Head of caudate nucleus (tissue), 42 donors: ENCODE measurements at regions not wholly inside any gene's neighbourhood (a gene's known extent, or its start where the extent isn't known, plus 50 kb on each side); places are given as distances from the start of the nearest gene placed in this dataset.
"Not testable (repeated sequence)": the region's sequence is repeated elsewhere in the genome, so short reads cannot be mapped to it uniquely, and the experiment has no call there.

Source experiments
- DNase-seq, 42 donors: peaks; one replicate each; pipeline versions ENCODE4 v3.0.0 to v3.0.0-alpha.2; 2020 to 2021; ENCODE audit warnings: mixed read lengths in 7 of 42
- intact Hi-C: fragments of 100-400 bp; cut with DNase I; formaldehyde crosslinking; loops from one replicate; pipeline ENCODE4 v1.15.0; 2022

DNA sequence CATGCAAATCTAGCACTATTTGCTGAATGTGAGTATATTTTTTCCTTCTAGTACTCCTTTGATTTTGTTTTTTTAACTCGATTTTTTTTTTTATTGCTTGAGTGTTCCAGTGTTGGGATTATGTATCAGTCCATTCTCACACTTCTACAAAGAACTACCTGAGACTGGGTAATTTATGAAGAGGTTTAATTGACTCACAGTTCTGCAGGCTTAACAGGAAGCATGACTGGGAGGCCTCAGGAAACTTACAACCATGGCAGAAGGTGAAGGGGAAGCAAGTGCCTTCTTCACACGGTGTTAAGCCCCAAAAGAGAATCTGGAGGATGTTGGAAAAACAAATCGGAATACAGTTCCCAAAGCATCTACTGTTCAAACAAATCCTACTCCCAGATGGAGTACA lies 69.1 kb downstream of the ZNF518B start:
- intact Hi-C loops, DNase-seq: not testable (repeated sequence)

DNA sequence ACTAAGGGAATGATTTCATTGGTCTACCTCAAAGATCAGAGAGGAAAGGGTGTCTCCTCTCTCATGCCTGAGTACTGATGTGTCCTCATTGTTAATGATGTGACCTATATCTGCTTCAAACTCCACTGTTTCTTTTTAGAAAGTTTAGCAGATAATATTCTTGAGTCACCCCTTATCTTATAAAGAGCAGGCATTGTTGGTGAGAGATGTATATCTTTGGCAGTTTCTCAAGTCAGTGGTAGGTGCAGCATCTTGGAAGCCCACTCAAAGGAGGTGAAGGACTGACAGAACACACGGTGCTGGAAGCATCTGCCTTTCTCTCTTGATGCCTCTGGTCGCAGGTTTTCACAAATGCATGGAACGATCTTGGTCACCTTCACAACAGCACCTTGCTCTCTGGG lies 71.2 kb downstream of the ZNF518B start:
- DNase-seq: no peak
- intact Hi-C loops: no loop called here

DNA sequence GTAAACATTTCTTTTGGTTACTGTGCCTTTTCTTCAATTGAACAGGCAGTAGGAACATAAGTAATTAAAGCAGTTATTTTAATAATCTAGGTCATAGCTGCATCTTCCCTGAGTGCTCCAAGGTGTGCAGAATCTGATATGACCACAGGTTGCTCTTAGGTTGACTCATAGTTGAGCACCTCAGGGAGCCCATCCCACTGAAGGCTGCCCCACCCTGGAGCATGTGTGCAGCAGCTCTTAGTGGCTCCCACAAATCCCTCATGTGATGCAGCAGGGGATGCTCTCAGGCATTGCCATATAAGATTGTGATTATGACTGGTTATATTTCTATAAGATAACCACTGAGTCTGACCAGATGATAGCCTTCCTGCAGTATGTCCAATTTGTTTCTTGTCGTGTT lies 72.3 kb downstream of the ZNF518B start:
- intact Hi-C loops: no loop called here
- no peak for DNase-seq

GRCh38 chr4:10383417-10383816 lies 73.8 kb downstream of the ZNF518B start:
- intact Hi-C loops: no loop called here
- no peak for DNase-seq

DNA sequence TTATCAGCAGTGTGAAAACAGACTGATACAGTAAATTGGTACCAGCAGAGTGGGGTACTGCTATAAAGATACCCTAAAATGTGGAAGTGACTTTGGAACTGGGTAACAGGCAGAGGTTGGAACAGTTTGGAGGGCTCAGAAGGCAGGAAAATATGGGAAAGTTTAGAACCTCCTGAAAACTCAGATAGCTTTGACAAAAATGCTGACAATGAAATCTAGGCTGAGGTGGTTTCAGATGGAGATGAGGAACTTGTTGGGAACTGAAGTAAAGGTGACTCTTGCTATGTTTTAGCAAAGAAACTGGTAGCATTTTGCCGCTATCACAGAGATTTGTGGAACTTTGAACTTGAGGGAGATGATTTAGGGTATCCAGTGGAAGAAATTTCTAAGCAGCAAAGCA lies 75.1 kb downstream of the ZNF518B start:
- intact Hi-C loops, DNase-seq: not testable (repeated sequence)

- DNase-seq: no peak
- intact Hi-C loops: no loop called here
These were observed 76.1 kb downstream of the ZNF518B start for GRCh38 chr4:10381146-10381545.

DNA sequence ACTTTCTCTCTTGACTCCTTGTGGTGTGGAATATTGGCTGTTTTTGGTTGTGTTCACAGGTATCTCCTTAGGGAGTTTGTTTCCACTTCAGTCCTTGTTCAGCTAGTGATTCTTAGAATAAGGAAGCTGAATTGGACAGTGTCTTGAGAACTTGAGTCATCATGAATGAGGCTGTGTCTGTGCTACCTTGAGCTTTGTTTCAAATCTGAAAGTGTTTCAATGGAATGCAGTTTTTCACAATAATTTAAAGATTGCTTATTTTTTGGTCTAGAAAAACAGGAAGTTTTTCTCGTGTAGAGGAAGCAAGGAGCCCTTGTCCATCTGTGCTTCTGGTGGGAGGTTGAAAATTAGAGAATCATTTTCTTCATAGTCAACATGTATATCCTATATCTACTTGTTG lies 76.5 kb downstream of the ZNF518B start:
- no peak for DNase-seq
- intact Hi-C loops: no loop called here

DNA sequence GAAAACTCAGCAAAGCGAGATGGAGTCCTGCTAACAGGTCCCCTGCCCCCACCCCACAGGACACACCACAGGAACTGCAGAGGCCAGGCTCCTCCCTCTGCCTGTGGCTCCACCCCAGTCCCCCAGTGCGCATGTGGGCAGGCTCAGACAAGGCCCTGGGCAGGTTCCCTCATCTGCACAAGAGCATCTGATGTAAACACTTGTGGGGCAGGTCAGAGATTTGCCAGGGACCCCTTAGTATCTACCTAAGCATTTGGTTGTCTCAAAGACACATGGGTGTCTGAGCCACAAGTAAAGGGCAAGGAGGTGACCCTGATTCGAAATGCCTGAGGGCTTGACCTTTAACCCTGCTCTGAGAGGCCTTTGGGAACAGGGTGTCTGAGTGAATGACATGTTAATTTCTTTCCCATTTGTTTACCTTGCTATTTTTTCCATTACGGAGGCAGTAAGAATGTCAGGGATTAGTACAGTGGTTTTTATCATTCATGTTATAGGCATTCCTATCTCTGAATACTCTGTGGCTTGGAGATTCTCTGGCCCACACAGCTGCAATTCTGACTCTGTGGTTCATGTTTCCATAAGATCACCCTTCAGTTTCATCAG lies 85.3 kb downstream of the ZNF518B start:
- no peak for DNase-seq
- intact Hi-C loops: no loop called here

- no peak for DNase-seq
These were observed 86.1 kb downstream of the ZNF518B start for GRCh38 chr4:10371121-10371520.

GRCh38 chr4:10369517-10369916 lies 87.7 kb downstream of the ZNF518B start:
- DNase-seq: no peak
- intact Hi-C loops: no loop called here

More at GRCh38 chr4:10371121-10371520, 86.1 kb downstream of the ZNF518B start:
- intact Hi-C loops: no loop called here

DNA sequence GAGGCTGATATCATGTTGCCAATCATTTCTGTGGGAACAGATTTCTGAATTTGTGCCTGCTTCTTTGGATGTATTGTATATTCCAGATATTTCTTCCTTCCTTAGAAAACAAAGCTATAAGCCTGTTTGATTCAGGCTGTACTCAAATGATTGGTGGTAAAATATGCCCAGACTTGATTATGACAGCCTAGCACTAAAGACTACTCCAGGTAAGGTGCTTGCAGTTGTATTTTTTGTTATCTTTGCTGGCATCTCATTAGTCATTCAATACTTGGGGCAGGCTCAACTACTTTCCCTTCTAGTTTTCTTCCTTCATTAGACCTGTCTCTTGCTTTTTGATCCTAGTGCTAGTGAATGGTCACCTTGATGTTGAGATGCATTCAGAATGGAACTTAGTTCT lies 90.6 kb downstream of the ZNF518B start:
- intact Hi-C loops: no loop called here
- DNase-seq: no peak

DNA sequence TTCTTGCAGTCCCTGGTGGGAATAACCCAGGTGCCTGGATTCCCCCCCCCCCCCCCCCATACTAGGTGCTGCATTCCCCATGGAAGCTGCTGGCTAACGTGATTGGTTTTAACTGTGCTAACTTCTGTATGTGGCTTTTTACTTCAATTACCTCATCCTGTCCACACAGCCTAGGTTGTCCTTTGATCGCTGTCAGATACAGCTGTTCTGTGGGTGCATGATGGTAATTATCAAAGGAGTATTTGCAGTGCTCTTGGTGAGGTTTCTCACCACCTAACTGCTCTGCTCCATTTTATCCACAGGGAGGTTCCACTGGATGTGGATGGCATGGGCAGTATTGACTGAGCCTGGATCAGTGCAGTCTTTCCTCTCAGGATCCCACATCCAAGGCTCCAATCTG lies 93.0 kb downstream of the ZNF518B start:
- DNase-seq: no peak
- intact Hi-C loops: no loop called here

GRCh38 chr4:10354746-10355145 lies 102.5 kb downstream of the ZNF518B start:
- no peak for DNase-seq
- intact Hi-C loops: no loop called here

GRCh38 chr4:10354225-10354624 lies 103.0 kb downstream of the ZNF518B start:
- intact Hi-C loops: no loop called here
- DNase-seq: no peak

- intact Hi-C loops: no loop called here
- DNase-seq: no peak
These were observed 104.1 kb downstream of the ZNF518B start for GRCh38 chr4:10353110-10353509.

DNA sequence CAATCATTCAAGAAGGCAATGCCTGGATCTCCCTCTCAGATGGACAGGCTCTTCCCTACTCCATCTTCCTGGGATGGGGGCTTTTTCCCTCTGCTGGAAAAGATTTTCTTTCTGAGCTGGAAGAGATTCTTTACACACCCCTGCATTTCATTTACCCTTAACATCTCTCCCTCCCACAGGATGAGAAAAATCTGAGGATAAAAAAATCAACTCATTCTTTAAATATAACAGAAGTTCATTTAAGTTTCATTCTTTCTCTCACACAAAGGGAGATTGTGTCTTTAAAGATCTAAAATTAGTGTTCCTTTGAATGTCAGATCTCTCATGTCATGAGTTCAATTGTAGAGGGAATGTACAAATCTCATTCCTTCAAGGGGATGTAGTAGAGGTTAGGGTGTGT lies 109.0 kb downstream of the ZNF518B start:
- intact Hi-C loops: no loop called here
- no peak for DNase-seq

DNA sequence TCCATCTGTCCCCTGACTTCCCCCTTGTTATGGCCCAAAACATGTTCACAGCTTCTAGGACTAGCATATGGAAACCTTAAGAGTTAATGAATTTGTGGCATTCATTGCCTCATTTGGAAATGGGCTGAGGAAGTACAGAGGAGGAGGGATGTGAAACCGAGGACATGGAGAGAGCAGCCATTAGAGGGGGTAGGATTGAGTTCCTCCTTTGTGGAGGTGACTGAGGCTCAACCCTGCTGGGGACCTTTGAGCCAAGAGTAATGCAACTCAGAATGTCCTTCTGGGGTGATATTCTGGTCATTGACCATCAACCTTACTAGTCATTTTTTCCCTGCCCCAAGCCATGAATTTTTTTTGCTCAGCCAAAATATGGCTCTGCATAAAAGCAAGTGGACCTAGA lies 109.4 kb downstream of the ZNF518B start:
- intact Hi-C loops: no loop called here
- DNase-seq: no peak

GRCh38 chr4:10347281-10347795 lies 109.9 kb downstream of the ZNF518B start:
- no peak for DNase-seq
- intact Hi-C loops: no loop called here

DNA sequence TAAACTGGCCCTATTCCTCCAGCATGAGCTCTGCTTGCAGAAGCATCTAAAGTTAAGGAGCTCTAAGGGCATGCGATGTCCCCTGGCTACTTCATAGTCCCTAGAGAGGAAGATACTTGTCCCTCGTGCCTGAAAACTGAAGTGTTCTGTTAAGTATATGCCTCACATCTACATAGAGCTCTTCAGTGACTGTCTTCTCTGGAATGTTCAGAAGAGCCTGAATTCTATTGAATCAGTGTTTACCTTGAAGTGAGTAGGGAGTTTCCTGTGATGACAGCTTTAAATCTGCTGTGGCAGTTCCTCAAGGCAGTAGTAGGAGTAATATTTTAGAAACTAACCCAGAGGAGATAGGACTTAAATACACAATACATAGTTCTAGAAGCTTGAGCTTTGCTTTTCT lies 111.2 kb downstream of the ZNF518B start:
- intact Hi-C loops: no loop called here
- no peak for DNase-seq

DNA sequence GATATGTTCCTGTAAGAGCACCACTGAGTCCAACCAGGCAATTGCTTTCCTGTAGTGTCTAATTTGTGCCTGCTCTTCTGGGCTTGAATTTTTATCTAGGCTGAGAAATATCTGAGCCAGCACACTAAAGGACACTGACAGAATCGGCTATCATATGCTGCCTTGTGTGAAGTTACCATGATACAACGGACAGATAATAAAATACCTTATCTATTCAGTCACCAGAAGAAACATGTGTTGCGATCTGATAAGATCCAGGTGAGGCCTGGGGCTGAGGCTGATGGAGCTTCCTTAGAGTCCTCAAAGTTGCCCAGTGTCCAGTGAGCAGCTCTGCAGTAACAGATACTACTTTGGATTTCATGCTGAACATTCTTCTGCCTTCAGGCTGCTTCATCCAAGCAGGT lies 111.8 kb downstream of the ZNF518B start:
- intact Hi-C loops: no loop called here
- DNase-seq: no peak

- DNase-seq: no peak
- intact Hi-C loops: no loop called here
These were observed 112.4 kb downstream of the ZNF518B start for GRCh38 chr4:10344824-10345223.

GRCh38 chr4:10343656-10344055 lies 113.6 kb downstream of the ZNF518B start:
- no peak for DNase-seq
- intact Hi-C loops: no loop called here
